ENCODE measurements at regions not wholly inside any gene's neighbourhood (a gene's known extent, or its start where the extent isn't known, plus 50 kb on each side); places are given as distances from the start of the nearest gene placed in this dataset.
"Not testable (repeated sequence)": the region's sequence is repeated elsewhere in the genome, so short reads cannot be mapped to it uniquely, and the experiment has no call there.

DNA sequence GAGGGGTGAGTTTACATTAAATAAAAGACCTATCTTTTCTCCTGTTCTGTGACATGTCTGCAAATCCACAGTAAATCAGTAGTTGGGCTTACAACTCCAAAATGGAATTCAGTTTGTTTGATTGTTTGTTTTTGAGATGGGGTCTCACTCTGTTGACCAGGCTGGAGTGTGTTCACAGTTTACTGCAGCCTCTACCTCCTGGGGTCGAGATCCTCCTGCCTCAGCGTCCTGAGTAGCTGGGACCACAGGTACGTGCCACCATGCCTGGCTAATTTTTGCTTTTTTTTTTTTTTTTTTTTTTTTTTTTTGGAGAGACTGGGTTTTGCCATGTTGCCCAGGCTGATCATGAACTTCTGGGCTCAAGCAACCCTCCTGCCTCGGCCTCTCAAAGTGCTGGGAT lies 63.5 kb upstream of the ADPGK start:
- TF ChIP-seq, protein P1, sequence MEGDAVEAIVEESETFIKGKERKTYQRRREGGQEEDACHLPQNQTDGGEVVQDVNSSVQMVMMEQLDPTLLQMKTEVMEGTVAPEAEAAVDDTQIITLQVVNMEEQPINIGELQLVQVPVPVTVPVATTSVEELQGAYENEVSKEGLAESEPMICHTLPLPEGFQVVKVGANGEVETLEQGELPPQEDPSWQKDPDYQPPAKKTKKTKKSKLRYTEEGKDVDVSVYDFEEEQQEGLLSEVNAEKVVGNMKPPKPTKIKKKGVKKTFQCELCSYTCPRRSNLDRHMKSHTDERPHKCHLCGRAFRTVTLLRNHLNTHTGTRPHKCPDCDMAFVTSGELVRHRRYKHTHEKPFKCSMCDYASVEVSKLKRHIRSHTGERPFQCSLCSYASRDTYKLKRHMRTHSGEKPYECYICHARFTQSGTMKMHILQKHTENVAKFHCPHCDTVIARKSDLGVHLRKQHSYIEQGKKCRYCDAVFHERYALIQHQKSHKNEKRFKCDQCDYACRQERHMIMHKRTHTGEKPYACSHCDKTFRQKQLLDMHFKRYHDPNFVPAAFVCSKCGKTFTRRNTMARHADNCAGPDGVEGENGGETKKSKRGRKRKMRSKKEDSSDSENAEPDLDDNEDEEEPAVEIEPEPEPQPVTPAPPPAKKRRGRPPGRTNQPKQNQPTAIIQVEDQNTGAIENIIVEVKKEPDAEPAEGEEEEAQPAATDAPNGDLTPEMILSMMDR (IDR thresholded peaks at IDR 0.05): no peak
- H3K4me3 Mint-ChIP-seq: no peak overlapping the region
- H3K36me3 Mint-ChIP-seq (ENCODE audit: low read depth): no peaks in the 10 kb centered on the region
- H3K4me1 Mint-ChIP-seq: peaks cover 35% of the 10 kb centered on the region
- H3K27me3 Mint-ChIP-seq (ENCODE audit: low read depth, poor library complexity): peaks cover 19% of the 10 kb centered on the region
- H3K9me3 Mint-ChIP-seq: peaks cover 5% of the 10 kb centered on the region
- no peak overlapping the region for H3K27ac Mint-ChIP-seq
- DNase-seq: no peak

DNA sequence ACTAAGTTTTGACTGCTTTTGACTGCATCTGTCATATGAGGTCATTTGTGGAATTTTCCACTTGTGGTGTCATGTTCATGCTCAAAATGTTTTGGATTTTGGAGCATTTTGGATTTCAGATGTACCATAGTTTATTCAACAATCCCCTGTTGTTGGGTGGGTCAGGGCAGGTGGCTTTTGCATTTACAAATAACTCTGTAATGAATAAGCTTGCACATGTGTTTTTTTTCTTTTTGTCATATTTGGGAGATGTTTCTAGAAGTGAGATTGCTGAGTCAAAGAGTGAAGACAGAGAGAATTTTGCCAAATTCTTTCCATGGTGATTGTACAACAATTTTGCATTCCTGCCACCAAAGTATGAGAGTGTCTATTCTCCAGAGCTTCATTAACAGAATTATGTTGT lies 62.4 kb upstream of the ADPGK start:
- Mint-ChIP-seq H3K4me1 (peaks cover 33% of the 10 kb centered on the region), H3K9me3 (peaks cover 5% of the 10 kb centered on the region), H3K27me3 (ENCODE audit: low read depth, poor library complexity) (peaks cover 19% of the 10 kb centered on the region), H3K4me3 (no peak overlapping the region), H3K27ac (no peak overlapping the region), H3K36me3 (ENCODE audit: low read depth) (no peaks in the 10 kb centered on the region)
- TF ChIP-seq, protein P1 (IDR thresholded peaks at IDR 0.05): no peak
- DNase-seq: no peak

DNA sequence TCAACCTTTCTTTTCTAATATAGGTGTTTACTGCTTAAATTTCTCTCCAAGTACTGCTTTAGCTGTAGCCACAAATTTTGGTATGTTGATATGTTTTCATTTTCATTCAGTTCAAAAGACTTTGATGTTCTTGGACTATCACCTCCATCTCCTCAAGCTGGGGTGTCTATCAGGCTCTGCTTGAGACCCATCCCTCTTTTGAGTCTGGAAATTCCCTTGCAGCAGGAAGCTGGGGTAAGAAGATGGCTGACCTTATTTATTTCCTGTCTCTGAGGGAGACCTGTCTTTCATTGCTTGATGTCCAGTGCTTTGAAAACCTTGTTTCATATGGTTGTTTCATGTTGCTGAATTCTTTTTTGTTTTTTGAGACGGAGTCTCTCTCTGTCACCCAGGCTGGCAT lies 60.5 kb upstream of the ADPGK start:
- TF ChIP-seq, protein P1 (IDR thresholded peaks at IDR 0.05): no peak
- peaks cover 5% of the 10 kb centered on the region for H3K9me3 Mint-ChIP-seq
- peaks cover 16% of the 10 kb centered on the region for H3K27me3 Mint-ChIP-seq (ENCODE audit: low read depth, poor library complexity)
- no peak for DNase-seq
- H3K4me3 Mint-ChIP-seq: no peak overlapping the region
- no peaks in the 10 kb centered on the region for H3K36me3 Mint-ChIP-seq (ENCODE audit: low read depth)
- peaks cover 14% of the 10 kb centered on the region for H3K4me1 Mint-ChIP-seq
- no peak overlapping the region for H3K27ac Mint-ChIP-seq

DNA sequence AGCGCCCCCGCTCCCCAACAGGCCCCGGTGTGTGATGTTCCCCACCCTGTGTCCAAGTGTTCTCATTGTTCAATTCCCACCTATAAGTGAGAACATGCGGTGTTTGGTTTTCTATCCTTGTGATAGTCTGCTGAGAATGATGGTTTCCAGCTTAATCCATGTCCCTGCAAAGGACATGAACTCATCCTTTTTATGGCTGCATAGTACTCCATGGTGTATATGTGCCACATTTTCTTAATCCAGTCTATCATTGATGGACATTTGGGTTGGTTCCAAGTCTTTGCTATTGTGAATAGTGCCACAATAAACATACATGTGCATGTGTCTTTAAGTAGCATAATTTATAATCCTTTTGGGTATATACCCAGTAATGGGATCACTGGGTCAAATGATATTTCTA lies 59.8 kb upstream of the ADPGK start:
- H3K4me1 Mint-ChIP-seq; H3K27ac Mint-ChIP-seq; H3K36me3 Mint-ChIP-seq (ENCODE audit: low read depth); H3K9me3 Mint-ChIP-seq; DNase-seq; H3K4me3 Mint-ChIP-seq: not testable (repeated sequence)
- H3K27me3 Mint-ChIP-seq (ENCODE audit: low read depth, poor library complexity): peaks cover 11% of the 10 kb centered on the region

DNA sequence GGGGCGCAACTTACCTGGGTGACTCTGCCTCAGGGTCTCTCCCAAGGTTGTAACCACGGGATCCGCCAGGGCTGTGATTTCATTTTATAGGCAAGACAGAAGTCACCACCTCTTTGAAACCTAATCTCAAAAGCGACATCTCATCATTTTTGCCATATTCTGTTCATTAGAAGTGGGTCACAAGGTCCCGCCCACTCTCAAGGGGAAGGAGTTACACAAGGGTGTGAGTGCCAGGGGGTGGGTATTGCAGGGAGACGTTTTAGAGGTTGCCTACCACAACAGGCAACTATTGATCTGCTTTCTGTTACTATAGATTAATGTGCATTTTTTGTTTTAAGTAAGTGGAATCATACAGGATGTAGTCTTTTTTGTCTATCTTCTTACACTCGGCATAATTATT lies 56.6 kb upstream of the ADPGK start:
- H3K4me1 Mint-ChIP-seq: peaks cover 12% of the 10 kb centered on the region
- peaks cover 5% of the 10 kb centered on the region for H3K9me3 Mint-ChIP-seq
- no peak overlapping the region for H3K27ac Mint-ChIP-seq
- no peak overlapping the region for H3K4me3 Mint-ChIP-seq
- no peak for DNase-seq
- H3K36me3 Mint-ChIP-seq (ENCODE audit: low read depth): no peaks in the 10 kb centered on the region
- H3K27me3 Mint-ChIP-seq (ENCODE audit: low read depth, poor library complexity): peaks cover 11% of the 10 kb centered on the region
- TF ChIP-seq, protein P1 (IDR thresholded peaks at IDR 0.05): no peak

DNA sequence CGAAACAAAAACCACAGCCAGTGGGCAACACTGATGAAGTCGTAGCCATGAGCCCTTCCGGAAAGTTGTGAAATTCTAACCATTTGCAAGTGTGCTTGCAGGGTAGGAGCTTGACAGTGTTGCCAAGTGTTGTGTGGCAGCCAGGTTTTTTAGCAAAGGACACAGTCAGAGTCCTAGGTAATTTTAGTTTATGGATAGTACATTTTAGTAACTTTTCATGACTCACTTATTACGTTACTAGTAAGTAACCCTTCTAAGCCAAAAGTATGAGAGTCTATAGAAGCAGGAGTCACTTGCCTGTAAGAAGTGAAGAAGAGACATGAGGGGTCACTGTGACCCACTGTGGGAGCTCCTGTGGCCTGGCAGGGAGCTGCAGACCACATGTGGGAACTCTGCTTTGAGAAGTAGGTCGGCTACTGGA lies 54.8 kb upstream of the ADPGK start:
- TF ChIP-seq, protein P1 (IDR thresholded peaks at IDR 0.05): no peak
- DNase-seq: no peak

More for the DNA sequence above, 54.8 kb upstream of the ADPGK start:
- H3K4me1 Mint-ChIP-seq: peaks cover 30% of the 10 kb centered on the region
- H3K27ac Mint-ChIP-seq: no peak overlapping the region
- no peaks in the 10 kb centered on the region for H3K36me3 Mint-ChIP-seq (ENCODE audit: low read depth)
- peaks cover 9% of the 10 kb centered on the region for H3K27me3 Mint-ChIP-seq (ENCODE audit: low read depth, poor library complexity)
- H3K4me3 Mint-ChIP-seq: no peak overlapping the region
- H3K9me3 Mint-ChIP-seq: no peaks in the 10 kb centered on the region

All from nephron progenitor cell (in vitro differentiated cells).